ENCODE measurements at regions not wholly inside any gene's neighbourhood (a gene's known extent, or its start where the extent isn't known, plus 50 kb on each side); places are given as distances from the start of the nearest gene placed in this dataset.
A peak's percentile ranks its signal among the peaks of the same experiment; 100 is the strongest.

GRCh38 chr5:81851481-81852178 is 100.7 kb upstream of the SSBP2 start (continued):
- TF ChIP-seq, protein P1, sequence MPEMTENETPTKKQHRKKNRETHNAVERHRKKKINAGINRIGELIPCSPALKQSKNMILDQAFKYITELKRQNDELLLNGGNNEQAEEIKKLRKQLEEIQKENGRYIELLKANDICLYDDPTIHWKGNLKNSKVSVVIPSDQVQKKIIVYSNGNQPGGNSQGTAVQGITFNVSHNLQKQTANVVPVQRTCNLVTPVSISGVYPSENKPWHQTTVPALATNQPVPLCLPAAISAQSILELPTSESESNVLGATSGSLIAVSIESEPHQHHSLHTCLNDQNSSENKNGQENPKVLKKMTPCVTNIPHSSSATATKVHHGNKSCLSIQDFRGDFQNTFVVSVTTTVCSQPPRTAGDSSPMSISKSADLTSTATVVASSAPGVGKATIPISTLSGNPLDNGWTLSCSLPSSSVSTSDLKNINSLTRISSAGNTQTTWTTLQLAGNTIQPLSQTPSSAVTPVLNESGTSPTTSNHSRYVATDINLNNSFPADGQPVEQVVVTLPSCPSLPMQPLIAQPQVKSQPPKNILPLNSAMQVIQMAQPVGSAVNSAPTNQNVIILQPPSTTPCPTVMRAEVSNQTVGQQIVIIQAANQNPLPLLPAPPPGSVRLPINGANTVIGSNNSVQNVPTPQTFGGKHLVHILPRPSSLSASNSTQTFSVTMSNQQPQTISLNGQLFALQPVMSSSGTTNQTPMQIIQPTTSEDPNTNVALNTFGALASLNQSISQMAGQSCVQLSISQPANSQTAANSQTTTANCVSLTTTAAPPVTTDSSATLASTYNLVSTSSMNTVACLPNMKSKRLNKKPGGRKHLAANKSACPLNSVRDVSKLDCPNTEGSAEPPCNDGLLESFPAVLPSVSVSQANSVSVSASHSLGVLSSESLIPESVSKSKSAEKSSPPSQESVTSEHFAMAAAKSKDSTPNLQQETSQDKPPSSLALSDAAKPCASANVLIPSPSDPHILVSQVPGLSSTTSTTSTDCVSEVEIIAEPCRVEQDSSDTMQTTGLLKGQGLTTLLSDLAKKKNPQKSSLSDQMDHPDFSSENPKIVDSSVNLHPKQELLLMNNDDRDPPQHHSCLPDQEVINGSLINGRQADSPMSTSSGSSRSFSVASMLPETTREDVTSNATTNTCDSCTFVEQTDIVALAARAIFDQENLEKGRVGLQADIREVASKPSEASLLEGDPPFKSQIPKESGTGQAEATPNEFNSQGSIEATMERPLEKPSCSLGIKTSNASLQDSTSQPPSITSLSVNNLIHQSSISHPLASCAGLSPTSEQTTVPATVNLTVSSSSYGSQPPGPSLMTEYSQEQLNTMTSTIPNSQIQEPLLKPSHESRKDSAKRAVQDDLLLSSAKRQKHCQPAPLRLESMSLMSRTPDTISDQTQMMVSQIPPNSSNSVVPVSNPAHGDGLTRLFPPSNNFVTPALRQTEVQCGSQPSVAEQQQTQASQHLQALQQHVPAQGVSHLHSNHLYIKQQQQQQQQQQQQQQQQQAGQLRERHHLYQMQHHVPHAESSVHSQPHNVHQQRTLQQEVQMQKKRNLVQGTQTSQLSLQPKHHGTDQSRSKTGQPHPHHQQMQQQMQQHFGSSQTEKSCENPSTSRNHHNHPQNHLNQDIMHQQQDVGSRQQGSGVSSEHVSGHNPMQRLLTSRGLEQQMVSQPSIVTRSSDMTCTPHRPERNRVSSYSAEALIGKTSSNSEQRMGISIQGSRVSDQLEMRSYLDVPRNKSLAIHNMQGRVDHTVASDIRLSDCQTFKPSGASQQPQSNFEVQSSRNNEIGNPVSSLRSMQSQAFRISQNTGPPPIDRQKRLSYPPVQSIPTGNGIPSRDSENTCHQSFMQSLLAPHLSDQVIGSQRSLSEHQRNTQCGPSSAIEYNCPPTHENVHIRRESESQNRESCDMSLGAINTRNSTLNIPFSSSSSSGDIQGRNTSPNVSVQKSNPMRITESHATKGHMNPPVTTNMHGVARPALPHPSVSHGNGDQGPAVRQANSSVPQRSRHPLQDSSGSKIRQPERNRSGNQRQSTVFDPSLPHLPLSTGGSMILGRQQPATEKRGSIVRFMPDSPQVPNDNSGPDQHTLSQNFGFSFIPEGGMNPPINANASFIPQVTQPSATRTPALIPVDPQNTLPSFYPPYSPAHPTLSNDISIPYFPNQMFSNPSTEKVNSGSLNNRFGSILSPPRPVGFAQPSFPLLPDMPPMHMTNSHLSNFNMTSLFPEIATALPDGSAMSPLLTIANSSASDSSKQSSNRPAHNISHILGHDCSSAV (CRISPR knock-in tag; IDR thresholded peaks at IDR 0.05; ENCODE audit: borderline replicate concordance) = no peak
- TF ChIP-seq ZFAT (CRISPR knock-in tag; conservative IDR thresholded peaks at IDR 0.05) (no peak), FOSL2 (CRISPR knock-in tag; IDR thresholded peaks at IDR 0.05) (peak; percentile 20; the same call in 1 of the 2 replicates), MIER3 (CRISPR knock-in tag; IDR thresholded peaks at IDR 0.05; ENCODE audit: borderline replicate concordance) (0 out of 2 replicates have a peak, but pooled peaks have one; percentile 34), TEAD3 (CRISPR knock-in tag; optimal IDR thresholded peaks at IDR 0.05; ENCODE audit: borderline replicate concordance) (peak; percentile 36), HIVEP1 (CRISPR knock-in tag; IDR thresholded peaks at IDR 0.05) (no peak), PTBP1 (IDR thresholded peaks at IDR 0.05; ENCODE audit: low read depth, low read length, poor library complexity, severe bottlenecking) (peak; percentile 99), PHF20 (CRISPR knock-in tag; IDR thresholded peaks at IDR 0.05) (peak; percentile 63; the same call in 1 of the 2 replicates), FOXO1 (CRISPR knock-in tag; IDR thresholded peaks at IDR 0.05) (no peak), IRF9 (CRISPR knock-in tag; IDR thresholded peaks at IDR 0.05; ENCODE audit: borderline replicate concordance) (peak; percentile 48; the same call in 1 of the 2 replicates), NONO (IDR thresholded peaks at IDR 0.05) (no peak), NONO (CRISPR knock-in tag; conservative IDR thresholded peaks at IDR 0.05) (peak; percentile 29; the same call in 1 of the 2 replicates), POLR2AphosphoS5 (IDR thresholded peaks at IDR 0.05; ENCODE audit: low read depth, low read length) (no peak), ZFP91 (CRISPR knock-in tag; IDR thresholded peaks at IDR 0.05; ENCODE audit: borderline replicate concordance) (peak; percentile 30; the same call in 1 of the 2 replicates), KDM5B (CRISPR knock-in tag; IDR thresholded peaks at IDR 0.05; ENCODE audit: borderline replicate concordance) (no peak; the same call in 1 of the 2 replicates)
- TF ChIP-seq, protein P2, sequence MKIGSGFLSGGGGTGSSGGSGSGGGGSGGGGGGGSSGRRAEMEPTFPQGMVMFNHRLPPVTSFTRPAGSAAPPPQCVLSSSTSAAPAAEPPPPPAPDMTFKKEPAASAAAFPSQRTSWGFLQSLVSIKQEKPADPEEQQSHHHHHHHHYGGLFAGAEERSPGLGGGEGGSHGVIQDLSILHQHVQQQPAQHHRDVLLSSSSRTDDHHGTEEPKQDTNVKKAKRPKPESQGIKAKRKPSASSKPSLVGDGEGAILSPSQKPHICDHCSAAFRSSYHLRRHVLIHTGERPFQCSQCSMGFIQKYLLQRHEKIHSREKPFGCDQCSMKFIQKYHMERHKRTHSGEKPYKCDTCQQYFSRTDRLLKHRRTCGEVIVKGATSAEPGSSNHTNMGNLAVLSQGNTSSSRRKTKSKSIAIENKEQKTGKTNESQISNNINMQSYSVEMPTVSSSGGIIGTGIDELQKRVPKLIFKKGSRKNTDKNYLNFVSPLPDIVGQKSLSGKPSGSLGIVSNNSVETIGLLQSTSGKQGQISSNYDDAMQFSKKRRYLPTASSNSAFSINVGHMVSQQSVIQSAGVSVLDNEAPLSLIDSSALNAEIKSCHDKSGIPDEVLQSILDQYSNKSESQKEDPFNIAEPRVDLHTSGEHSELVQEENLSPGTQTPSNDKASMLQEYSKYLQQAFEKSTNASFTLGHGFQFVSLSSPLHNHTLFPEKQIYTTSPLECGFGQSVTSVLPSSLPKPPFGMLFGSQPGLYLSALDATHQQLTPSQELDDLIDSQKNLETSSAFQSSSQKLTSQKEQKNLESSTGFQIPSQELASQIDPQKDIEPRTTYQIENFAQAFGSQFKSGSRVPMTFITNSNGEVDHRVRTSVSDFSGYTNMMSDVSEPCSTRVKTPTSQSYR (CRISPR knock-in tag; IDR thresholded peaks at IDR 0.05; ENCODE audit: borderline replicate concordance) = no peak

Measured in HepG2 (cell line).